H9 (cell line): ENCODE measurements at regions not wholly inside any gene's neighbourhood (a gene's known extent, or its start where the extent isn't known, plus 50 kb on each side); places are given as distances from the start of the nearest gene placed in this dataset.

ENCODE experiments used
- DNase-seq: peaks from one replicate; pipeline ENCODE4 v3.0.0-alpha.2; 2017
- H2AFZ ChIP-seq: one replicate; pipeline ENCODE4 v1.6.1; 2013; ENCODE audit warnings: mild to moderate bottlenecking, low read length, control low read depth, moderate library complexity
- H2AK5ac ChIP-seq: 2 replicates; pipeline ENCODE4 v1.6.1; 2013; ENCODE audit warnings: low read length, control low read depth, mixed read lengths; ENCODE audit not compliant: insufficient read length
- H2BK120ac ChIP-seq: one replicate; pipeline ENCODE4 v1.6.1; 2013; ENCODE audit warnings: low read depth, mild to moderate bottlenecking, low read length, control low read depth, inconsistent platforms; ENCODE audit not compliant: poor library complexity, severe bottlenecking
- H2BK12ac ChIP-seq: 2 replicates; pipeline ENCODE4 v1.6.1; 2013; ENCODE audit warnings: low read length, control low read depth, mixed read lengths, low read depth; ENCODE audit not compliant: insufficient read length
- H2BK15ac ChIP-seq: 2 replicates; pipeline ENCODE4 v1.6.1; 2013; ENCODE audit warnings: low read depth, low read length, control low read depth
- H2BK20ac ChIP-seq: one replicate; pipeline ENCODE4 v1.6.1; 2013; ENCODE audit warnings: low read depth, mild to moderate bottlenecking, low read length, control low read depth, inconsistent platforms; ENCODE audit not compliant: poor library complexity, severe bottlenecking
- H2BK5ac ChIP-seq: 2 replicates; pipeline ENCODE4 v1.6.1; 2013; ENCODE audit warnings: low read length, control low read depth, mixed read lengths; ENCODE audit not compliant: insufficient read length
- H3K14ac ChIP-seq: 2 replicates; pipeline ENCODE4 v1.6.1; 2013; ENCODE audit warnings: low read length, control low read depth; ENCODE audit not compliant: insufficient read depth
- H3K18ac ChIP-seq: 2 replicates; pipeline ENCODE4 v1.6.1; 2013; ENCODE audit warnings: low read depth, mild to moderate bottlenecking, mixed read lengths, low read length, control low read depth; ENCODE audit not compliant: insufficient read length
- H3K23ac ChIP-seq: 2 replicates; pipeline ENCODE4 v1.6.1; 2013; ENCODE audit warnings: low read length, control low read depth, mixed read lengths, low read depth; ENCODE audit not compliant: insufficient read length
- H3K23me2 ChIP-seq: 2 replicates; pipeline ENCODE4 v1.6.1; 2013; ENCODE audit warnings: low read depth, mild to moderate bottlenecking, mixed read lengths, low read length, control low read depth; ENCODE audit not compliant: insufficient read length, poor library complexity, severe bottlenecking
- H3K27ac ChIP-seq: 2 replicates; pipeline ENCODE4 v1.5.1; 2013; ENCODE audit warnings: low read length, control low read depth, mixed read lengths, low read depth; ENCODE audit not compliant: insufficient read length
- H3K27me3 ChIP-seq: 2 replicates; pipeline ENCODE4 v1.6.1; 2013; ENCODE audit warnings: low read length, control low read depth, inconsistent platforms; ENCODE audit not compliant: insufficient read depth
- H3K4ac ChIP-seq: 2 replicates; pipeline ENCODE4 v1.6.1; 2013; ENCODE audit warnings: low read depth, mild to moderate bottlenecking, control low read depth, inconsistent platforms, low read length, moderate library complexity
- H3K4me1 ChIP-seq: 2 replicates; pipeline ENCODE4 v1.6.1; 2013; ENCODE audit warnings: low read length, control low read depth, inconsistent platforms; ENCODE audit not compliant: insufficient read depth
- H3K4me2 ChIP-seq: 2 replicates; pipeline ENCODE4 v1.6.1; 2013; ENCODE audit warnings: low read length, control low read depth, mixed read lengths; ENCODE audit not compliant: insufficient read length, insufficient read depth
- H3K56ac ChIP-seq: 2 replicates; pipeline ENCODE4 v1.6.1; 2013; ENCODE audit warnings: low read depth, mild to moderate bottlenecking, mixed read lengths, low read length, control low read depth; ENCODE audit not compliant: insufficient read length
- H3K79me1 ChIP-seq: 2 replicates; pipeline ENCODE4 v1.6.1; 2013; ENCODE audit warnings: low read depth, mild to moderate bottlenecking, moderate library complexity, low read length, control low read depth, inconsistent platforms; ENCODE audit not compliant: insufficient read depth, poor library complexity, severe bottlenecking
- H3K79me2 ChIP-seq: 2 replicates; pipeline ENCODE4 v1.6.1; 2013; ENCODE audit warnings: low read length, control low read depth, inconsistent platforms; ENCODE audit not compliant: insufficient read depth
- H3K9ac ChIP-seq: 2 replicates; pipeline ENCODE4 v1.6.1; 2013; ENCODE audit warnings: low read length, control low read depth, mixed read lengths; ENCODE audit not compliant: insufficient read length; ENCODE audit errors: extremely low read depth
- H3K9me3 ChIP-seq: one replicate; pipeline ENCODE4 v1.6.1; 2013; ENCODE audit warnings: low read depth, low read length, inconsistent platforms; ENCODE audit not compliant: control insufficient read depth
- H3T11ph ChIP-seq: one replicate; pipeline ENCODE4 v1.6.1; 2013; ENCODE audit warnings: mild to moderate bottlenecking, low read length, control low read depth, inconsistent platforms
- H4K20me1 ChIP-seq: one replicate; pipeline ENCODE4 v1.6.1; 2013; ENCODE audit not compliant: control insufficient read depth, insufficient read length, insufficient read depth
- H4K5ac ChIP-seq: 2 replicates; pipeline ENCODE4 v1.6.1; 2013; ENCODE audit warnings: low read depth, mild to moderate bottlenecking, mixed read lengths, low read length, control low read depth; ENCODE audit not compliant: insufficient read length
- H4K8ac ChIP-seq: replicated peaks from 2 replicates; pipeline ENCODE4 v1.6.1; 2013; ENCODE audit warnings: low read length, control low read depth, mixed read lengths, low read depth; ENCODE audit not compliant: insufficient read length
- H4K91ac ChIP-seq: 2 replicates; pipeline ENCODE4 v1.6.1; 2013; ENCODE audit warnings: low read depth, mild to moderate bottlenecking, moderate library complexity, mixed read lengths, low read length, control low read depth; ENCODE audit not compliant: insufficient read length
- H3K27ac Mint-ChIP-seq, 3 experiments: 2 replicates in 2 of 3; 3 replicates in 1 of 3; pipeline ENCODE4 v1.8.0; 2020 to 2021; ENCODE audit warnings: mixed read lengths in 3 of 3, mild to moderate bottlenecking in 1 of 3, moderate library complexity in 1 of 3
- H3K27me3 Mint-ChIP-seq: 2 replicates; pipeline ENCODE4 v1.8.0; 2021; ENCODE audit warnings: low read depth, mild to moderate bottlenecking, moderate library complexity, mixed read lengths
- H3K36me3 Mint-ChIP-seq, 3 experiments: 2 replicates in 2 of 3; 3 replicates in 1 of 3; pipeline ENCODE4 v1.8.0; 2020 to 2021; ENCODE audit warnings: low read depth in 3 of 3, mixed read lengths in 3 of 3; ENCODE audit not compliant: insufficient read depth in 1 of 3
- H3K4me1 Mint-ChIP-seq, 2 experiments: 2 replicates each; pipeline ENCODE4 v1.8.0; 2020; ENCODE audit warnings: mixed read lengths in 2 of 2
- H3K4me3 Mint-ChIP-seq, 2 experiments: 2 replicates in 1 of 2; 3 replicates in 1 of 2; pipeline ENCODE4 v1.8.0; 2020 to 2021; ENCODE audit warnings: mild to moderate bottlenecking in 2 of 2, mixed read lengths in 2 of 2, moderate library complexity in 1 of 2
- H3K9me3 Mint-ChIP-seq, 2 experiments: 2 replicates in 1 of 2; 3 replicates in 1 of 2; pipeline ENCODE4 v1.8.0; 2020; ENCODE audit warnings: mild to moderate bottlenecking in 2 of 2, mixed read lengths in 2 of 2, moderate library complexity in 1 of 2
- CTCF ChIP-seq: fragments of 200-600 bp; sonication (generic); conservative IDR thresholded peaks from 3 replicates; pipeline ENCODE4 v1.8.0; 2021; ENCODE audit warnings: antibody characterized with exemption, mild to moderate bottlenecking
- WGBS: extraction: QIAGEN DNeasy Blood & Tissue Kit; methylation state at CpG from one replicate; pipeline ENCODE4 v1.1.7; 2013; ENCODE audit warnings: missing lambda C conversion rate, low lambda C conversion rate, mixed read lengths; ENCODE audit not compliant: insufficient read length; ENCODE audit errors: extremely low coverage; 5-methylcytosine and 5-hydroxymethylcytosine counted together

GRCh38 chr2:239477591-239477990 lies 76.8 kb upstream of the HDAC4 start:
- H4K8ac ChIP-seq, result no peak overlapping the region
- Mint-ChIP-seq H3K27me3 (peaks cover 6% of the 10 kb centered on the region), H3K9me3 (peaks cover 0 to 3% of the 10 kb centered on the region in 2 experiments; a peak in 1 of 5 replicates), H3K36me3 (no peaks in the 10 kb centered on the region; a peak in 1 of 7 replicates), H3K4me3 (no peak overlapping the region), H3K4me1 (peaks cover 0 to 3% of the 10 kb centered on the region in 2 experiments; a peak in 2 of 4 replicates), H3K27ac (no peak overlapping the region; a peak in 1 of 7 replicates)
- no peaks in the 10 kb centered on the region for H3K23me2 ChIP-seq
- no CpG with 5 or more reads among the region's 19 CpGs for WGBS
- H3K4me2 ChIP-seq, result no peak overlapping the region
- no peak overlapping the region for H4K5ac ChIP-seq
- no peak overlapping the region for H2BK20ac ChIP-seq
- H3K18ac ChIP-seq, result no peak overlapping the region
- H4K20me1 ChIP-seq, result no peaks in the 10 kb centered on the region
- DNase-seq, result no peak
- no peak overlapping the region for H2AFZ ChIP-seq
- no peak overlapping the region for H2BK12ac ChIP-seq
- H2BK120ac ChIP-seq, result no peak overlapping the region
- no peak overlapping the region for H3K23ac ChIP-seq
- no peaks in the 10 kb centered on the region for H3K4me1 ChIP-seq
- no peak overlapping the region for H3K27ac ChIP-seq
- H3K14ac ChIP-seq, result no peak overlapping the region
- no peaks in the 10 kb centered on the region for H3K79me1 ChIP-seq
- H3T11ph ChIP-seq, result no peak overlapping the region
- no peak overlapping the region for H2AK5ac ChIP-seq
- H3K9me3 ChIP-seq, result no peaks in the 10 kb centered on the region
- H3K79me2 ChIP-seq, result no peaks in the 10 kb centered on the region
- no peaks in the 10 kb centered on the region for H3K27me3 ChIP-seq
- no peak overlapping the region for H4K91ac ChIP-seq
- no peak overlapping the region for H3K9ac ChIP-seq
- H3K56ac ChIP-seq, result no peak overlapping the region
- no peak overlapping the region for H2BK15ac ChIP-seq
- no peak for TF ChIP-seq CTCF
- H2BK5ac ChIP-seq, result no peak overlapping the region
- H3K4ac ChIP-seq, result no peak overlapping the region
